Pancreas (tissue), 10 donors: ENCODE measurements at regions not wholly inside any gene's neighbourhood (a gene's known extent, or its start where the extent isn't known, plus 50 kb on each side); places are given as distances from the start of the nearest gene placed in this dataset.

Source experiments
- ATAC-seq, 4 donors: fragments of 200-7000 bp; cut with Tn5 transposase; one replicate each; pipeline versions ENCODE4 v1.8.0 to v1.9.1; 2020; ENCODE audit warnings: mild to moderate bottlenecking in 4 of 4, moderate library complexity in 4 of 4
- DNase-seq, 6 donors: peaks; one replicate each; pipeline ENCODE4 v3.0.0-alpha.2; 2020
- FAIRE-seq: peaks from 2 replicates; lab custom pipeline; 2012; peaks lifted over from hg19 to GRCh38; lab: Jason Lieb, UNC
- H3K27ac ChIP-seq, 4 donors: fragments of 200-600 bp; sonication (generic); 1 replicate in 3 of 4; 2 replicates in 1 of 4; pipeline versions ENCODE4 v1.5.0 to v1.8.0; 2020
- H3K27me3 ChIP-seq, 4 donors: fragments of 200-600 bp; one replicate each; pipeline ENCODE4 v1.8.0; 2021
- H3K36me3 ChIP-seq, 3 donors: fragments of 200-600 bp; sonication (generic) in 1 of 3; one replicate each; pipeline versions ENCODE4 v1.5.0 to v1.8.0; 2020 to 2021
- H3K4me1 ChIP-seq, 3 donors: fragments of 200-600 bp; one replicate each; pipeline ENCODE4 v1.8.0; 2021
- H3K4me3 ChIP-seq, 4 donors: fragments of 200-600 bp; sonication (generic) in 2 of 4; one replicate each; pipeline versions ENCODE4 v1.5.0 to v1.8.0; 2020 to 2021
- H3K9me3 ChIP-seq, 4 donors: fragments of 200-600 bp; one replicate each; pipeline ENCODE4 v1.8.0; 2021
- CTCF ChIP-seq, 4 donors: fragments of 200-600 bp; sonication (generic) in 3 of 4; IDR thresholded peaks; one replicate each; pipeline versions ENCODE4 v1.5.0 to v1.8.0; 2021; ENCODE audit warnings: antibody characterized with exemption in 4 of 4
- WGBS, 2 donors: extraction: QIAGEN DNeasy Blood & Tissue Kit; methylation state at CpG; one replicate each; pipeline ENCODE4 v1.1.7; 2013; 5-methylcytosine and 5-hydroxymethylcytosine counted together
- intact Hi-C, 3 donors: fragments of 100-400 bp; cut with DNase I; formaldehyde crosslinking; loops; one replicate each; pipeline versions ENCODE4 v1.11.1 to v1.14.2; 2022
- donor health status: healthy with polysubstance abuse.
- donor health status: DM: no; HTN: no; CAD: no; lungs with moderate emphysema.
- donor health status: DM: no; HTN: no; CAD: no.
- donor health status: control.
- donor health status: control.
- donor health status: Bipolar disorder and iron deficiency.
- donor health status: DM: yes; HTN: yes; CAD: no.
- donor health status: DM: no; HTN: no; CAD: no.
- donor health status: DM: no; HTN: no; CAD: no.
- donor health status: DM: yes; HTN: yes; CAD: no.

- no peak for TF ChIP-seq CTCF (IDR thresholded peaks at IDR 0.05)
- Histone ChIP-seq H3K4me3 (no peak overlapping the region), H3K27ac (no peak overlapping the region), H3K27me3 (no peaks in the 10 kb centered on the region), H3K36me3 (no peaks in the 10 kb centered on the region), H3K4me1 (no peaks in the 10 kb centered on the region), H3K9me3 (no peaks in the 10 kb centered on the region)
- intact Hi-C loops: no loop called here
- DNase-seq: peak in 1 of 6 donors; percentile 40
- no peak for FAIRE-seq
- no peak for ATAC-seq
- WGBS, 2 donors: 70 to 75% methylated on average over 17 of the region's 17 CpGs
Measured at GRCh38 chr11:119873761-119874421, 144.9 kb upstream of the NECTIN1 start.

- FAIRE-seq (no peak), DNase-seq (no peak), ATAC-seq (no peak)
- no peak overlapping the region for H3K27ac ChIP-seq
- TF ChIP-seq CTCF (IDR thresholded peaks at IDR 0.05): no peak
- no peak overlapping the region for H3K4me3 ChIP-seq
- no peaks in the 10 kb centered on the region for H3K9me3 ChIP-seq
- intact Hi-C loops: no loop called here
- H3K27me3 ChIP-seq: no peaks in the 10 kb centered on the region
- 60 to 66% methylated on average over 11 of the region's 11 CpGs for WGBS, 2 donors
- H3K36me3 ChIP-seq: no peaks in the 10 kb centered on the region
- H3K4me1 ChIP-seq: no peaks in the 10 kb centered on the region
Measured at GRCh38 chr11:119872611-119873310, 143.8 kb upstream of the NECTIN1 start.

- no peaks in the 10 kb centered on the region for H3K27me3 ChIP-seq
- no peak for FAIRE-seq
Measured at GRCh38 chr11:119865661-119866156, 136.7 kb upstream of the NECTIN1 start.

GRCh38 chr11:119864836-119865235, 135.8 kb upstream of the NECTIN1 start:
- ATAC-seq (no peak), DNase-seq (peak in 1 of 6 donors; percentile 40), FAIRE-seq (no peak)
- intact Hi-C loops: no loop called here
- 85 to 87% methylated on average over 7 of the region's 7 CpGs for WGBS, 2 donors
- Histone ChIP-seq H3K4me1 (no peaks in the 10 kb centered on the region), H3K9me3 (no peaks in the 10 kb centered on the region), H3K27ac (no peak overlapping the region), H3K36me3 (no peaks in the 10 kb centered on the region), H3K27me3 (no peaks in the 10 kb centered on the region), H3K4me3 (no peak overlapping the region)
- TF ChIP-seq CTCF (IDR thresholded peaks at IDR 0.05): no peak

More at GRCh38 chr11:119865661-119866156, 136.7 kb upstream of the NECTIN1 start:
- Histone ChIP-seq H3K4me1 (no peaks in the 10 kb centered on the region), H3K9me3 (no peaks in the 10 kb centered on the region), H3K27ac (no peak overlapping the region), H3K36me3 (no peaks in the 10 kb centered on the region), H3K4me3 (no peak overlapping the region)
- DNase-seq (no peak), ATAC-seq (no peak)
- intact Hi-C loops: no loop called here
- 75 to 87% methylated on average over 2 of the region's 2 CpGs for WGBS, 2 donors
- no peak for TF ChIP-seq CTCF (IDR thresholded peaks at IDR 0.05)
